A549 (cell line): ENCODE measurements at regions not wholly inside any gene's neighbourhood (a gene's known extent, or its start where the extent isn't known, plus 50 kb on each side); places are given as distances from the start of the nearest gene placed in this dataset.

Source experiments
- ATAC-seq, 2 experiments: fragments of 200-7000 bp in 1 of 2; fragments of >200 bp in 1 of 2; cut with Nextera tagmentation in 1 of 2; cut with Tn5 transposase in 1 of 2; 3 replicates each; pipeline versions ENCODE4 v1.8.0 to v1.9.1; 2018 to 2020; ENCODE audit warnings: mild to moderate bottlenecking in 1 of 2, moderate library complexity in 1 of 2
- CTCF ChIA-PET: fragments of 300-600 bp; sonication (Branson Sonifier 250); formaldehyde crosslinking; extraction: SDS; loops from one replicate; lab custom pipeline; 2021; ENCODE audit warnings: antibody characterized with exemption, inconsistent platforms; lab: Yijun Ruan, JAX
- POLR2A ChIA-PET: fragments of 350-600 bp; formaldehyde crosslinking; extraction: SDS; loops from one replicate; lab custom pipeline; 2021; ENCODE audit warnings: antibody characterized with exemption, inconsistent platforms; lab: Yijun Ruan, JAX
- DNase-seq, 2 experiments: peaks; one replicate each; pipeline versions ENCODE4 v3.0.0 to v3.0.0-alpha.2; 2011 to 2016; ENCODE audit warnings: low read depth in 1 of 2, low spot score in 1 of 2
- FAIRE-seq: peaks from 2 replicates; lab custom pipeline; 2011; peaks lifted over from hg19 to GRCh38; lab: Jason Lieb, UNC
- H3K27ac ChIP-seq, 2 experiments: fragments of >200 bp; sonication (Bioruptor Twin); formaldehyde crosslinking; 3 replicates each; pipeline ENCODE4 v1.5.1; 2016 to 2017
- H3K4me1 ChIP-seq: fragments of >200 bp; sonication (Bioruptor Twin); formaldehyde crosslinking; 3 replicates; pipeline ENCODE4 v1.6.1; 2016
- H3K4me2 ChIP-seq: fragments of >200 bp; sonication (Bioruptor Twin); formaldehyde crosslinking; 3 replicates; pipeline ENCODE4 v1.6.1; 2016
- H3K4me3 ChIP-seq: fragments of >200 bp; sonication (Bioruptor Twin); formaldehyde crosslinking; 3 replicates; pipeline ENCODE4 v1.5.1; 2016
- H3K9me3 ChIP-seq: fragments of >200 bp; sonication (Bioruptor Twin); formaldehyde crosslinking; 3 replicates; pipeline ENCODE4 v1.6.1; 2016
- BHLHE40 ChIP-seq: IDR thresholded peaks from 2 replicates; pipeline ENCODE4 v1.6.1; 2012; ENCODE audit warnings: low read depth, low read length, inconsistent platforms
- CEBPB ChIP-seq, 2 experiments: fragments of >200 bp in 1 of 2; sonication (Bioruptor Twin) in 1 of 2; formaldehyde crosslinking in 1 of 2; IDR thresholded peaks; 2 replicates each; pipeline ENCODE4 v1.6.1; 2012 to 2016
- CHD4 ChIP-seq: fragments of 200-600 bp; sonication (generic); IDR thresholded peaks from 2 replicates; pipeline ENCODE4 v1.6.1; 2016; ENCODE audit warnings: antibody characterized with exemption, mild to moderate bottlenecking, borderline replicate concordance
- EP300 ChIP-seq, 2 experiments: fragments of >200 bp; sonication (Bioruptor Twin); formaldehyde crosslinking; IDR thresholded peaks; 2 replicates in 1 of 2; 3 replicates in 1 of 2; pipeline ENCODE4 v1.6.1; 2016 to 2017
- FOSB ChIP-seq: fragments of 250-450 bp; sonication (Bioruptor Pico); IDR thresholded peaks from 2 replicates; pipeline ENCODE4 v1.5.0; 2020; ENCODE audit warnings: mild to moderate bottlenecking, moderate library complexity
- HDAC2 ChIP-seq: fragments of 200-600 bp; sonication (generic); IDR thresholded peaks from 2 replicates; pipeline ENCODE4 v1.6.1; 2016
- JUN ChIP-seq, 2 experiments: fragments of >200 bp; sonication (Bioruptor Twin); formaldehyde crosslinking; IDR thresholded peaks; 2 replicates in 1 of 2; 3 replicates in 1 of 2; pipeline ENCODE4 v1.6.1; 2016 to 2017
- KDM1A ChIP-seq: fragments of 200-600 bp; sonication (generic); IDR thresholded peaks from 2 replicates; pipeline ENCODE4 v1.6.1; 2016; ENCODE audit warnings: low read depth, mild to moderate bottlenecking
- KDM5A ChIP-seq: fragments of 200-600 bp; sonication (generic); IDR thresholded peaks from 2 replicates; pipeline ENCODE4 v1.6.1; 2016; ENCODE audit warnings: antibody characterized with exemption, mild to moderate bottlenecking
- MYC ChIP-seq: IDR thresholded peaks from 2 replicates; pipeline ENCODE4 v1.6.1; 2012; ENCODE audit warnings: mild to moderate bottlenecking, inconsistent platforms, low read length, improper control_type of control experiment, borderline replicate concordance
- NFE2L2 ChIP-seq: fragments of 150-350 bp; conservative IDR thresholded peaks from 2 replicates; pipeline ENCODE4 v1.6.1; 2014; ENCODE audit warnings: low read length
- NPAS2 ChIP-seq: fragments of 250-450 bp; sonication (Bioruptor Pico); IDR thresholded peaks from 2 replicates; pipeline ENCODE4 v1.8.0; 2022; ENCODE audit warnings: mild to moderate bottlenecking, moderate library complexity, borderline replicate concordance
- NR3C1 ChIP-seq: fragments of >200 bp; sonication (Bioruptor Twin); formaldehyde crosslinking; IDR thresholded peaks from 3 replicates; pipeline ENCODE4 v1.6.1; 2017
- PHF8 ChIP-seq: fragments of 200-600 bp; sonication (generic); IDR thresholded peaks from 2 replicates; pipeline ENCODE4 v1.6.1; 2016; ENCODE audit warnings: low read depth, mild to moderate bottlenecking, antibody characterized with exemption, moderate library complexity, borderline replicate concordance
- RAD21 ChIP-seq, 2 experiments: fragments of >200 bp in 1 of 2; sonication (Bioruptor Twin) in 1 of 2; formaldehyde crosslinking in 1 of 2; IDR thresholded peaks in 1 of 2; conservative IDR thresholded peaks in 1 of 2; 2 replicates in 1 of 2; 3 replicates in 1 of 2; pipeline ENCODE4 v1.6.1; 2012 to 2018; ENCODE audit warnings: inconsistent platforms in 1 of 2
- RARB ChIP-seq: fragments of 250-450 bp; sonication (Bioruptor Pico); IDR thresholded peaks from 2 replicates; pipeline ENCODE4 v1.8.0; 2021; ENCODE audit warnings: mild to moderate bottlenecking, moderate library complexity
- RCOR1 ChIP-seq: fragments of 150-350 bp; IDR thresholded peaks from 2 replicates; pipeline ENCODE4 v1.6.1; 2014; ENCODE audit warnings: antibody characterized with exemption, low read length, low read depth
- SREBF2 ChIP-seq: fragments of 450-650 bp; IDR thresholded peaks from 2 replicates; pipeline ENCODE4 v1.6.1; 2014; ENCODE audit warnings: mild to moderate bottlenecking, moderate library complexity
- TFCP2L1 ChIP-seq: fragments of 250-450 bp; sonication (Bioruptor Pico); IDR thresholded peaks from 2 replicates; pipeline ENCODE4 v1.5.0; 2021; ENCODE audit warnings: mild to moderate bottlenecking
- ZC3H11A ChIP-seq: fragments of 450-650 bp; IDR thresholded peaks from 2 replicates; pipeline ENCODE4 v1.6.1; 2014; ENCODE audit warnings: antibody characterized with exemption, mild to moderate bottlenecking
- ZNF302 ChIP-seq: fragments of 250-450 bp; sonication (Bioruptor Pico); IDR thresholded peaks from 2 replicates; pipeline ENCODE4 v1.9.0; 2021; ENCODE audit warnings: inconsistent platforms, mild to moderate bottlenecking, moderate library complexity
- ZSCAN20 ChIP-seq: fragments of 250-450 bp; sonication (Bioruptor Pico); IDR thresholded peaks from 2 replicates; pipeline ENCODE4 v1.8.0; 2022; ENCODE audit warnings: mild to moderate bottlenecking, moderate library complexity
- WGBS: methylation state at CpG from one replicate; pipeline ENCODE4 v1.1.6; 2017; ENCODE audit errors: missing lambda C conversion rate; 5-methylcytosine and 5-hydroxymethylcytosine counted together
- TF ChIP-seq, protein P1 (sequence below): fragments of >200 bp; sonication (Bioruptor Twin); formaldehyde crosslinking; IDR thresholded peaks from 2 replicates; pipeline ENCODE4 v1.6.1; 2016
- TF ChIP-seq, protein P2 (sequence below): IDR thresholded peaks from 2 replicates; pipeline ENCODE4 v1.6.1; 2012
- TF ChIP-seq, protein P3 (sequence below): fragments of 250-450 bp; sonication (Bioruptor Pico); IDR thresholded peaks from 2 replicates; pipeline ENCODE4 v1.5.0; 2021; ENCODE audit warnings: mild to moderate bottlenecking, moderate library complexity, borderline replicate concordance
- TF ChIP-seq, protein P4 (sequence below): IDR thresholded peaks from 2 replicates; pipeline ENCODE4 v1.6.1; 2012; ENCODE audit warnings: low read depth, borderline replicate concordance
- TF ChIP-seq, protein P5 (sequence below): fragments of 150-350 bp; IDR thresholded peaks from 2 replicates; pipeline ENCODE4 v1.6.1; 2014; ENCODE audit warnings: low read depth, mild to moderate bottlenecking, low read length
- TF ChIP-seq, protein P6 (sequence below): fragments of 450-650 bp; IDR thresholded peaks from 2 replicates; pipeline ENCODE4 v1.6.1; 2014; ENCODE audit warnings: antibody characterized with exemption

DNA sequence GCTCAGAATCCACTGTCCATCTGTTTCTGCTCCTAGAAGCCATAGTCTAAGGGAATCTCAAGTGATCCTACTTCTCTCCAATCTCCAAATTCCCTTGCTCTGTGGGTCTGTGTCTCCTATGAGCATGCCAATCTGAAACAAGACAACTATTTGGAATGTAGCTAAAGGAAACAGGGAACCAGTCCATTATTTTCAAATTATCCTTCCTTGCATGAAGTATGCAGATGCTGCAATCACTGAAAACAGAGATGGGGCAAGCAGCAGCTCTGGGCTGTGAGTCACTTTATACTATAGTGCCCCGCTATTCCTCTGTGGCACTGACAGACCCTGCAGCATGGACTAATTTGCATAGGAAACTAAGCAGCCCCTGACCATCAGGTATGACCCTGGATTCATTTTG lies 76.9 kb upstream of the PRSS58 start:
- no peak for DNase-seq
- H3K4me1 ChIP-seq = no peaks in the 10 kb centered on the region
- H3K4me2 ChIP-seq = no peak overlapping the region
- ChIA-PET POLR2A (no interaction called here), CTCF (no interaction called here)
- FAIRE-seq = no peak
- no peak overlapping the region for H3K4me3 ChIP-seq
- 0% methylated on average over 1 of the region's 1 CpG for WGBS
- H3K27ac ChIP-seq = no peak overlapping the region
- H3K9me3 ChIP-seq = no peaks in the 10 kb centered on the region
- TF ChIP-seq, protein P1, sequence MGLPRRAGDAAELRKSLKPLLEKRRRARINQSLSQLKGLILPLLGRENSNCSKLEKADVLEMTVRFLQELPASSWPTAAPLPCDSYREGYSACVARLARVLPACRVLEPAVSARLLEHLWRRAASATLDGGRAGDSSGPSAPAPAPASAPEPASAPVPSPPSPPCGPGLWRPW = no peak
- TF ChIP-seq TFCP2L1 = no peak
- TF ChIP-seq, protein P2, sequence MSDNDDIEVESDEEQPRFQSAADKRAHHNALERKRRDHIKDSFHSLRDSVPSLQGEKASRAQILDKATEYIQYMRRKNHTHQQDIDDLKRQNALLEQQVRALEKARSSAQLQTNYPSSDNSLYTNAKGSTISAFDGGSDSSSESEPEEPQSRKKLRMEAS = no peak
- TF ChIP-seq JUN (IDR thresholded peaks at IDR 0.05) = no peak
- no peak for TF ChIP-seq NFE2L2
- no peak for TF ChIP-seq EP300 (IDR thresholded peaks at IDR 0.05)
- 0 out of 6 replicates have a peak, but pooled peaks of 1 of the 2 experiments have one; percentile 32 for ATAC-seq

DNA sequence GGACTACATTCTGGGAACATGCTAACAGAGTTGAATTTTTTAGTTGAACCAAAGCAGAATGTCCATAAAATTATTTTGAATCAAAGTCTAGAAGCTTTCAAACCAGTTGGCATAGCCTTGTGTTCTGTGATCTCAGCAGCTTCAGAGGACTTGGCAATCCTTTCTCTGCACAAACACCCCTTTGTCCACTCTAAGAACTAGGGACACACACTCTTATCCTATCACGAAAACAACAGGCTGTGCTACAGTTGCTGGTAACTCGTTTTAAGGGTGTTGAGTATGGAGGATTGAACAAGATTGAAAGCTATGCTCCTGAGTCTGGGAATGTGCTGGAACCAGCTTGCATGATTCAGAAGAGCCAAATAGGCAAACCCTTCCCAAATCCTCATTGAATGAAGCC lies 76.4 kb upstream of the PRSS58 start:
- Histone ChIP-seq H3K4me1 (no peaks in the 10 kb centered on the region), H3K27ac (no peak overlapping the region), H3K4me3 (no peak overlapping the region), H3K9me3 (no peaks in the 10 kb centered on the region), H3K4me2 (no peak overlapping the region)
- POLR2A ChIA-PET = no interaction called here
- WGBS = 0% methylated on average over 2 of the region's 2 CpGs
- TF ChIP-seq NPAS2 (CRISPR knock-in tag) = no peak
- no peak for TF ChIP-seq PHF8
- TF ChIP-seq ZC3H11A = no peak
- no peak for TF ChIP-seq ZNF302 (CRISPR knock-in tag)
- no peak for TF ChIP-seq CHD4
- no peak for TF ChIP-seq MYC
- no peak for TF ChIP-seq HDAC2
- no peak for TF ChIP-seq RCOR1
- TF ChIP-seq, protein P2 = no peak
- TF ChIP-seq ZSCAN20 (CRISPR knock-in tag) = no peak
- TF ChIP-seq KDM5A = no peak
- TF ChIP-seq FOSB (CRISPR knock-in tag) = no peak
- no peak for TF ChIP-seq NFE2L2
- TF ChIP-seq, protein P3, sequence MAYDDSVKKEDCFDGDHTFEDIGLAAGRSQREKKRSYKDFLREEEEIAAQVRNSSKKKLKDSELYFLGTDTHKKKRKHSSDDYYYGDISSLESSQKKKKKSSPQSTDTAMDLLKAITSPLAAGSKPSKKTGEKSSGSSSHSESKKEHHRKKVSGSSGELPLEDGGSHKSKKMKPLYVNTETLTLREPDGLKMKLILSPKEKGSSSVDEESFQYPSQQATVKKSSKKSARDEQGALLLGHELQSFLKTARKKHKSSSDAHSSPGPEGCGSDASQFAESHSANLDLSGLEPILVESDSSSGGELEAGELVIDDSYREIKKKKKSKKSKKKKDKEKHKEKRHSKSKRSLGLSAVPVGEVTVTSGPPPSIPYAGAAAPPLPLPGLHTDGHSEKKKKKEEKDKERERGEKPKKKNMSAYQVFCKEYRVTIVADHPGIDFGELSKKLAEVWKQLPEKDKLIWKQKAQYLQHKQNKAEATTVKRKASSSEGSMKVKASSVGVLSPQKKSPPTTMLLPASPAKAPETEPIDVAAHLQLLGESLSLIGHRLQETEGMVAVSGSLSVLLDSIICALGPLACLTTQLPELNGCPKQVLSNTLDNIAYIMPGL = no peak
- TF ChIP-seq RARB (CRISPR knock-in tag) = no peak
- TF ChIP-seq NR3C1 = no peak
- DNase-seq (no peak), FAIRE-seq (no peak), ATAC-seq (no peak)
- CTCF ChIA-PET = no interaction called here

DNA sequence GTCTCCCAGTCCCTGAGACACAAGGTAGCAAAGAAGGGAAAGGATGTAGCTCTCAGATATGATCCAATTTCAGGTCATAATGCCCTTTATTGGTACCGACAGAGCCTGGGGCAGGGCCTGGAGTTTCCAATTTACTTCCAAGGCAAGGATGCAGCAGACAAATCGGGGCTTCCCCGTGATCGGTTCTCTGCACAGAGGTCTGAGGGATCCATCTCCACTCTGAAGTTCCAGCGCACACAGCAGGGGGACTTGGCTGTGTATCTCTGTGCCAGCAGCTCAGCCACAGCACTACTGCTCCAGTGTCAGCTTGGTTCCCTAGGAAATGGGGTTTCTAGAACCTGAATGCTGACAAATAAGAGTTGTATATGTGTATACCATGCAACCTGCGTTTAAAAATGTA lies 74.6 kb upstream of the PRSS58 start:
- no peak; a peak in 1 of 6 replicates for ATAC-seq
- WGBS = 14% methylated on average over 6 of the region's 6 CpGs

More for the DNA sequence above, 74.6 kb upstream of the PRSS58 start:
- H3K9me3 ChIP-seq = no peaks in the 10 kb centered on the region
- no peaks in the 10 kb centered on the region for H3K4me1 ChIP-seq
- TF ChIP-seq KDM1A (no peak), CEBPB (IDR thresholded peaks at IDR 0.05) (no peak), CHD4 (no peak), NPAS2 (CRISPR knock-in tag) (no peak), MYC (no peak), RAD21 (conservative IDR thresholded peaks at IDR 0.05 in 1 of 2, IDR thresholded peaks at IDR 0.05 in 1 of 2) (no peak), BHLHE40 (no peak), SREBF2 (no peak)
- TF ChIP-seq, protein P4, sequence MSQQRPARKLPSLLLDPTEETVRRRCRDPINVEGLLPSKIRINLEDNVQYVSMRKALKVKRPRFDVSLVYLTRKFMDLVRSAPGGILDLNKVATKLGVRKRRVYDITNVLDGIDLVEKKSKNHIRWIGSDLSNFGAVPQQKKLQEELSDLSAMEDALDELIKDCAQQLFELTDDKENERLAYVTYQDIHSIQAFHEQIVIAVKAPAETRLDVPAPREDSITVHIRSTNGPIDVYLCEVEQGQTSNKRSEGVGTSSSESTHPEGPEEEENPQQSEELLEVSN = no peak
- TF ChIP-seq, protein P5, sequence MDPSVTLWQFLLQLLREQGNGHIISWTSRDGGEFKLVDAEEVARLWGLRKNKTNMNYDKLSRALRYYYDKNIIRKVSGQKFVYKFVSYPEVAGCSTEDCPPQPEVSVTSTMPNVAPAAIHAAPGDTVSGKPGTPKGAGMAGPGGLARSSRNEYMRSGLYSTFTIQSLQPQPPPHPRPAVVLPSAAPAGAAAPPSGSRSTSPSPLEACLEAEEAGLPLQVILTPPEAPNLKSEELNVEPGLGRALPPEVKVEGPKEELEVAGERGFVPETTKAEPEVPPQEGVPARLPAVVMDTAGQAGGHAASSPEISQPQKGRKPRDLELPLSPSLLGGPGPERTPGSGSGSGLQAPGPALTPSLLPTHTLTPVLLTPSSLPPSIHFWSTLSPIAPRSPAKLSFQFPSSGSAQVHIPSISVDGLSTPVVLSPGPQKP = no peak
- TF ChIP-seq, protein P6, sequence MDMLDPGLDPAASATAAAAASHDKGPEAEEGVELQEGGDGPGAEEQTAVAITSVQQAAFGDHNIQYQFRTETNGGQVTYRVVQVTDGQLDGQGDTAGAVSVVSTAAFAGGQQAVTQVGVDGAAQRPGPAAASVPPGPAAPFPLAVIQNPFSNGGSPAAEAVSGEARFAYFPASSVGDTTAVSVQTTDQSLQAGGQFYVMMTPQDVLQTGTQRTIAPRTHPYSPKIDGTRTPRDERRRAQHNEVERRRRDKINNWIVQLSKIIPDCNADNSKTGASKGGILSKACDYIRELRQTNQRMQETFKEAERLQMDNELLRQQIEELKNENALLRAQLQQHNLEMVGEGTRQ = no peak
- no peak for DNase-seq
- no peak overlapping the region for H3K4me3 ChIP-seq
- no peak overlapping the region for H3K27ac ChIP-seq
- H3K4me2 ChIP-seq = no peak overlapping the region
- POLR2A ChIA-PET = no interaction called here
- CTCF ChIA-PET = interaction anchor here (1.5 kb wide), 1 partner anchor 13 kb away, joined by 3 read pairs; no protein-coding TSS in a partner anchor
- FAIRE-seq = no peak
